Left ventricle myocardium inferior (tissue), 1 donor: ENCODE measurements at regions not wholly inside any gene's neighbourhood (a gene's known extent, or its start where the extent isn't known, plus 50 kb on each side); places are given as distances from the start of the nearest gene placed in this dataset.

Source experiments
- DNase-seq: peaks from one replicate; pipeline ENCODE4 v3.0.0-alpha.2; 2020
- H3K27ac ChIP-seq: fragments of 200-600 bp; replicated peaks from 2 replicates; pipeline ENCODE4 v1.8.0; 2021
- H3K27me3 ChIP-seq: fragments of 200-600 bp; 2 replicates; pipeline ENCODE4 v1.8.0; 2021; ENCODE audit warnings: low read depth
- H3K36me3 ChIP-seq: fragments of 200-600 bp; 2 replicates; pipeline ENCODE4 v1.8.0; 2021
- H3K4me1 ChIP-seq: fragments of 200-600 bp; 2 replicates; pipeline ENCODE4 v1.8.0; 2021
- H3K4me3 ChIP-seq: fragments of 200-600 bp; 2 replicates; pipeline ENCODE4 v1.8.0; 2021; ENCODE audit warnings: mild to moderate bottlenecking, moderate library complexity
- H3K9me3 ChIP-seq: fragments of 200-600 bp; replicated peaks from 2 replicates; pipeline ENCODE4 v1.8.0; 2021
- intact Hi-C: fragments of 100-400 bp; cut with micrococcal nuclease; formaldehyde crosslinking; loops from one replicate; pipeline ENCODE4 v1.11.0; 2022
- TF ChIP-seq, protein P1 (sequence below): fragments of 200-600 bp; IDR thresholded peaks from 2 replicates; pipeline ENCODE4 v1.8.0; 2021; ENCODE audit warnings: antibody characterized with exemption, mild to moderate bottlenecking, borderline replicate concordance
- donor health status: DM: no; HTN: yes; CAD: no; lungs with severe emphysema.

- Histone ChIP-seq H3K36me3 (no peaks in the 10 kb centered on the region), H3K4me1 (no peaks in the 10 kb centered on the region), H3K9me3 (no peaks in the 10 kb centered on the region), H3K27ac (no peak overlapping the region), H3K4me3 (no peak overlapping the region), H3K27me3 (no peaks in the 10 kb centered on the region)
- TF ChIP-seq, protein P1, sequence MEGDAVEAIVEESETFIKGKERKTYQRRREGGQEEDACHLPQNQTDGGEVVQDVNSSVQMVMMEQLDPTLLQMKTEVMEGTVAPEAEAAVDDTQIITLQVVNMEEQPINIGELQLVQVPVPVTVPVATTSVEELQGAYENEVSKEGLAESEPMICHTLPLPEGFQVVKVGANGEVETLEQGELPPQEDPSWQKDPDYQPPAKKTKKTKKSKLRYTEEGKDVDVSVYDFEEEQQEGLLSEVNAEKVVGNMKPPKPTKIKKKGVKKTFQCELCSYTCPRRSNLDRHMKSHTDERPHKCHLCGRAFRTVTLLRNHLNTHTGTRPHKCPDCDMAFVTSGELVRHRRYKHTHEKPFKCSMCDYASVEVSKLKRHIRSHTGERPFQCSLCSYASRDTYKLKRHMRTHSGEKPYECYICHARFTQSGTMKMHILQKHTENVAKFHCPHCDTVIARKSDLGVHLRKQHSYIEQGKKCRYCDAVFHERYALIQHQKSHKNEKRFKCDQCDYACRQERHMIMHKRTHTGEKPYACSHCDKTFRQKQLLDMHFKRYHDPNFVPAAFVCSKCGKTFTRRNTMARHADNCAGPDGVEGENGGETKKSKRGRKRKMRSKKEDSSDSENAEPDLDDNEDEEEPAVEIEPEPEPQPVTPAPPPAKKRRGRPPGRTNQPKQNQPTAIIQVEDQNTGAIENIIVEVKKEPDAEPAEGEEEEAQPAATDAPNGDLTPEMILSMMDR = no peak
- intact Hi-C loops = no loop called here
- no peak for DNase-seq
These were observed 235.9 kb upstream of the TRPM3 start for GRCh38 chr9:71357346-71357745.

DNA sequence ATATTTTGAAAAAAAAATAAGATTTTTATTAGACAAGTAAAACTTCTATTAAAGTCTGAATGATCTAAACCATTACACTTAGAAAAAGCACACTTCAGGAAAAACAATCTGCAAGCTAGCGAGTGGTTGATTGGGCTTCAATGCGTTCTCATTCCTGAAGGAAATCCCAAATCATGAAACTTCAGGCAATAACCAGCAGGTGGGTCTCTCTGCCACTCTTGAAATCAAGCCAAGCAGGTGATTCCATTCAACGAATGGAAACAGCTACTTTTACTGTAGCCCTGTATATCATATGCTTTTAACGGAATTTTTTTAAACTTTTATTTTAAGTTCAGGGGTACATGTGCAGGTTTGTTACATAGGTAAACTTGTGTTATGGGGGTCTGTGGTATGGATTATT is 234.5 kb upstream of the TRPM3 start:
- Histone ChIP-seq H3K4me3 (no peak overlapping the region), H3K27ac (no peak overlapping the region), H3K27me3 (no peaks in the 10 kb centered on the region), H3K36me3 (no peaks in the 10 kb centered on the region), H3K4me1 (no peaks in the 10 kb centered on the region), H3K9me3 (no peaks in the 10 kb centered on the region)
- no peak for DNase-seq
- intact Hi-C loops = no loop called here
- TF ChIP-seq, protein P1 = no peak

DNA sequence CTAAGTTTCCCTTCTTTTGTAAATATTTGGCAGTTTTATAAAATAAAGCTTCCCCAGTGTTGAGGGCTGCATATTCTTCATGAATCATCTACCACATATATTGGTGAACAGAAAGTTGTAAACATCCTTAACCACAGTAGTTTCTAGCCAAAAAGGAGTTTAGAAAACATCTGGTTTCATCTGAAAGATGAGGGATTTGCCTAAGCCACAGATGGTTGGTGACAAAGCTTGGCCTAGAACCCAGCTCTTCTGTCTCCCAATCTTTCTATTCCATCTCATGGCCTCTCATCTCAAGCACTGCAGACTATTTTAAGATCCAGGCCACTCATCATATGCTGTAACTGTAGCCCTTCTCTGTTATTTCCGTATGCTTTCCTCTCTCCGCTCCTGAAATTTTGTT is 232.3 kb upstream of the TRPM3 start:
- Histone ChIP-seq H3K9me3 (no peaks in the 10 kb centered on the region), H3K36me3 (no peaks in the 10 kb centered on the region), H3K27ac (no peak overlapping the region), H3K27me3 (no peaks in the 10 kb centered on the region), H3K4me1 (no peaks in the 10 kb centered on the region), H3K4me3 (no peak overlapping the region)
- DNase-seq = no peak
- intact Hi-C loops = no loop called here
- TF ChIP-seq, protein P1 = no peak

- TF ChIP-seq, protein P1 = no peak
- Histone ChIP-seq H3K27ac (no peak overlapping the region), H3K4me3 (no peak overlapping the region), H3K9me3 (no peaks in the 10 kb centered on the region), H3K27me3 (no peaks in the 10 kb centered on the region), H3K4me1 (no peaks in the 10 kb centered on the region), H3K36me3 (no peaks in the 10 kb centered on the region)
- no peak for DNase-seq
- intact Hi-C loops = no loop called here
These were observed 231.4 kb upstream of the TRPM3 start for GRCh38 chr9:71352837-71353236.

DNA sequence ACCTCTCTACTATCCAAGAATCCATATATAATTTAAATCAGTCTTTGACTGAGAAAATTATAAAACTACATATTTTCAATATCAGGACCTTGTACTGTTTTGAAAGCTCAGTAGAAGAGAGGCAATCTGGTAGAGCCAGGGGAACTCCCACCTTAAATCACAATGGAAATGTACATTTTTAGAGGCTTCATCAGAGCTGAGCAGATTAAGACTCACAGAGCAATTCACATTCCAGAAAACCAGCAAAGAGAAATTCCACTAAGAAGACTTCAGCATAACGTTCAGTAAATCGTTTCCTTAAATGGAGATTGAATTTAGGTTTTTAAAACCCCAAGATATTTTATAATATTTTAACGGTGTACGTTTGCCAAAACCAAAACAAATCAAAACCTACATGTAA is 227.8 kb upstream of the TRPM3 start:
- Histone ChIP-seq H3K9me3 (no peaks in the 10 kb centered on the region), H3K4me3 (no peak overlapping the region), H3K36me3 (no peaks in the 10 kb centered on the region), H3K4me1 (no peaks in the 10 kb centered on the region), H3K27ac (no peak overlapping the region), H3K27me3 (no peaks in the 10 kb centered on the region)
- intact Hi-C loops = no loop called here
- no peak for DNase-seq
- TF ChIP-seq, protein P1 = no peak

DNA sequence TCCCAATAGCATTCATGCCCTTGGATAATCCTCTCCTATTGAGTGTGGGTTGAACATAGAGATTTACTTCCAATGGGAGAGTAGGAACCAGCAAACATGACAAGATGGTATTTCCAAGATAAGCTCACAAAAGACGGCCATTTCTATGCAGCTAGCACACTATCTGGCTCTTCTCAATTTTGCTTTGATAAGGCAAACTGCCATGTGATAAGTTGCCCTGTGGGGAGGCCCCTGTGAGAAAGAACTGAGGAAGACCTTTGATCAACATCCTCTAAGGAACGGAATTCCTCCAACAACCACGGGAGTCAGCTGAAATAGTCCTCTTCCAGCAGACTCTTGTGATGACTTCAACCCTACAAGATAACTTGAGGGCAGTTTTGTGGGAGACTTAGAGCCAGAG is 211.9 kb upstream of the TRPM3 start:
- intact Hi-C loops = no loop called here
- DNase-seq = no peak
- Histone ChIP-seq H3K27me3 (peaks cover 16% of the 10 kb centered on the region), H3K27ac (no peak overlapping the region), H3K4me1 (no peaks in the 10 kb centered on the region), H3K9me3 (peaks cover 20% of the 10 kb centered on the region), H3K4me3 (no peak overlapping the region), H3K36me3 (no peaks in the 10 kb centered on the region)
- TF ChIP-seq, protein P1 = no peak
